NCI-H774 (cell line): ENCODE measurements at regions not wholly inside any gene's neighbourhood (a gene's known extent, or its start where the extent isn't known, plus 50 kb on each side); places are given as distances from the start of the nearest gene placed in this dataset.
"Not testable (repeated sequence)": the region's sequence is repeated elsewhere in the genome, so short reads cannot be mapped to it uniquely, and the experiment has no call there.

Experiments used
- DNase-seq: peaks from one replicate; lab custom pipeline; 2025; lab: John Stamatoyannopoulos, UW

DNA sequence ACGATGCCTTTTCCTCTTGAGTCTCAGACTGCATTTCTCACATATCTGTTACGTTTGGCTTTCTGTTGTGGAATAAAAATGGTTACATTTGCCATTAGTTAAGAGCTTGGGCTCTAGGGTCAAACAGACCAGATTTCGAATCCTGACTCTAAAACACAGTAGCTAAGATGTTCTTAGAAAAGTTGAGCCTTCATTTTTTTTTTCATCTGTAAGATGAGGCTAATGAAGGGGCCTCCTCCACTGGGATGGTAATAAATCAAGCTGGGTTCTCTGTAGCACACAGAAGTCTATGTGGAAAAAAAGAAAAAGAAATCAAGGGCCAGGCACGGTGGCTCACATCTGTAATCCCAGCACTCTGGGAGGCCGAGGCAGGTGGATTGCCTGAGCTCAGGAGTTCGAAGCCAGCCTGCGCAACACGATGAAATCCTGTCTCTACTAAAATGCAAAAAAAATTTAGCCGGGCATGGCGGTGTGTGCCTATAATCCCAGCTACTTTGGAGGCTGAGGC is 49.9 kb upstream of the CAPRIN1 start:
- no peak for DNase-seq

DNA sequence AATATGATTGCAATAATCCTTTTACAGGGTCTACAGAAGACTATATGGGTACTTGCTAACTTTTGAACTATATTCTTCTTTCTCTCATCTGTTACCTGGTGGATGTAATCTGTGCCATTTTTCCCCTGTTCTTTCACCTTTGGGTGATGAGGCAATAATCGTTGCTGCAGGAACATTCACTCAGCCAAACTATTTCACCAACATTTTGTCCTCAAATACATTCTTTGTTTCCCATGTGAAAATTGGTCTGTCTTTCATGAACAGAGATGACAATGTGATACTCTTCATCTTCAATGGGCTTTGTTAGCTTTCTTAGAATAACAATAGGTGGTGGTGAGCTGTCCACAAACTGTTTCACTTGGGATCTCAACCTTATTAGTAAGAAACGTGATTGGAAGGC is 52.1 kb upstream of the CAPRIN1 start:
- no peak for DNase-seq

DNA sequence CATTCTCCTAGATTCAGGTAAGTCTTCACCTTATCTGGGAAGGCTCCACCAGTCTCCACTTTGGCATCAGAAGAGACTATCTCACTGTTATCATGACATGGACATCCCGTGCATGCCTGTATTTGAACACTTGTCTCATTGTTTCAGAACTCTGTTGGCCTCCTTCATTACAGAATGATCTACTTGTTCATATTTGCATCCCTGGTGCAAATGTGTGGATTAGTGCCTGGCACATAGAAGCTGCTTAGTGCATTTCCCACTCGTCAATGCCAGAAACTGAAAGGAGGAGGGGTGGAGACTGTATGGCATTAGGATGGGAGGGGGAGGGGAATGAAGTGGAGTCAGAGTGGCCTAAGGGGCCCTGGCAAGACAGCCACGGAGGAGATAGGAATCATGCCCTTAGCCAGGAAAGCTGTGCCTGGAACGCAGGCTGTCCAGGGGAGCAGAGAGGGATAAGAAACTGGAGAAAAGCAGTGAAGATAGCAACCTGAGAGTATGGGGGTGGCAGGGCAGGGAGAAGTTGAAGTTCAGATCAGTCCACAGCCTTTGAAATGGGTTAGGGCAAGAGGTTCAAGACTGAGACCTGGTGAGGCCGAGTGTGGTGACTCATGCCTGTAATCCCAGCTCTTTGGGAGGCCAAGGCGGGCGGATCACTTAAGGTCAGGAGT is 53.8 kb upstream of the CAPRIN1 start:
- no peak for DNase-seq

DNA sequence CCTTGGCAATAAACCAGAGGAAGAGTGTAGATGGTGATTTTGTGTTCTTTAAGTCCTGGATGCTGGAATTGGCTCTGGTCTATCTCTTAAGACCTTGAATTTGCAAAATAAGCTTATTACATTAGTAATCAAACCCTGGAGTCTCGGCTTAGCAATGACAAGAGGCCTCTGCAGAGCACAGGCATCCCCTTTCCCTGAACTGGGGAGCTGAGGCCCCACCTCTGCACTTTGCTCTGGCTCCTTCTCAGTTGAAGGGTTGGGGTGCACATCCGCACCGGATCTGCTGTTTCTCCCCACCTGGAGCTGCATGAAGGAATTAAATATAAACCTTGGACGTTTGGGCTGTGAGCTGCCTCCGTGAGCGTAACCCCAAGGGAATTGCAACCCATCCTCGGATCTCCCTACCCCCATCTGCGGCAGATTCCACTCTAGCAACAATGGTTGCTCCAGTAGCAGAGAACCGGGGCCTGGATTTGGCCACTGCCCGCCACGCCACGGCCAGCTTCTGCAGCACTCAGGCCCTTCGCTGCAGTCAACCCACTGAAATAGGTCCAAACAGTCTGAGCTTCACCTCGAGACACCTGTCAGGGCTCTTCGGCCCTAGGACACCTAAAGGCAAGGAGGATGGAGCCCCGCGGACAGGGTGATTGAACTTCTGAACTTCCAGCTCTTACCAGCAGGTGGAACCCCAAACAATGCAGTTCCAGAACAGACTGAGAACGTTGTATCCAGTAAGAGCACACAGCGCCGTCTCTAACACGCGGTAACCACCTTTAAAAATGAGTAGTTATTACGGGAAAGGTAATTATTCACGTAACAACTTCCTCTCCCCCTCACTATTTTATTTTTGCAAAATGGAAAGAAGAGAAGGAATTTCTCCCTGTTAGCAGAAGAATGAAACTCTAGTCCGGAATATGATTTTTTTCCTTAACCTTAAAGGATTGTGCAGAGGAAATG is 54.8 kb upstream of the CAPRIN1 start:
- peak; percentile 77 for DNase-seq

DNA sequence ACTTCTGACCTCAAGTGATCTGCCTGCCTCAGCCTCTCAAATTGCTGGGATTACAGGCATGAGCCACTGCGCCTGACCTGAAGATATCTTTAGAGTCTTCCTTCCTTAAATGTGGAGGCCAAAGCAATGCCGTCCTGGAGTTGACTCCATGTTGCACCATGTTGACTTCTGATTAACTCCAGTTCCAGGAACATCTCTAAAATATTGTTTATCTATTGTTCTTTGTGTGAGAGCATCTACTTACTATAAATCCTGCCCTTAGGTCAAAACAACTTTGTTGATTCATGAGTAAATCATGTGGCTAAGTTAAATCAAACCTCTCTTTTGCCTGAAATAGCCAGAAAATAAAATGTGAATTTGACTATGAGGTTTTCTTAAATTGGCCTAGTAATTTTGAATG is 56.6 kb upstream of the CAPRIN1 start:
- DNase-seq: no peak

DNA sequence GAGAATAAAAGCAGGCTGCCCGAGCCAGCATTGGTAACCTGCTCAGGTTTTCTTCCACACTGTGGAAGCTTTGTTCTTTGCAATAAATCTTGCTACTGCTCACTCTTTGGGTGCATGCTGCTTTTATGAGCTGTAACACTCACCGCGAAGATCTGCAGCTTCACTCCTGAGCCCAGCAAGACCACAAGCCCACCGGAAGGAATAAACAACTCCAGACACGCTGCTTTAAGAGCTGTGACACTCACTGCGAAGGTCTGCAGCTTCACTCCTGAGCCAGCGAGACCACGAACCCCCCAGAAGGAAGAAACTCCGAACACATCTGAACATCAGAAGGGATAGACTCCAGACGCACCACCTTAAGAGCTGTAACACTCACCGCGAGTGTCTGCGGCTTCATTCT is 60.4 kb upstream of the CAPRIN1 start:
- not testable (repeated sequence) for DNase-seq

DNA sequence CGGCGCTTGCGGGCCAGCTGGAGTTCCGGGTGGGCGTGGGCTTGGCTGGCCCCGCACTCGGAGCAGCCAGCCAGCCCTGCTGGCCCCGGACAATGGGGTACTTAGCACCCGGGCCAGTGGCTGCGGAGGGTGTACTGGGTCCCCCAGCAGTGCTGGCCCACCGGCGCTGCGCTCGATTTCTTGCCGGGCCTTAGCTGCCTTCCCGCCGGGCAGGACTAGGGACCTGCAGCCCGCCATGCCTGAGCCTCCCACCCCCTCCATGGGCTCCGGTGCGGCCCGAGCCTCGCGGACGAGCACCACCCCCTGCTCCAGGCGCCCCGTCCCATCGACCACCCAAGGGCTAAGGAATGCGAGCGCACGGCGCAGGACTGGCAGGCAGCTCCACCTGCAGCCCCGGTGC is 61.4 kb upstream of the CAPRIN1 start:
- DNase-seq: not testable (repeated sequence)

DNA sequence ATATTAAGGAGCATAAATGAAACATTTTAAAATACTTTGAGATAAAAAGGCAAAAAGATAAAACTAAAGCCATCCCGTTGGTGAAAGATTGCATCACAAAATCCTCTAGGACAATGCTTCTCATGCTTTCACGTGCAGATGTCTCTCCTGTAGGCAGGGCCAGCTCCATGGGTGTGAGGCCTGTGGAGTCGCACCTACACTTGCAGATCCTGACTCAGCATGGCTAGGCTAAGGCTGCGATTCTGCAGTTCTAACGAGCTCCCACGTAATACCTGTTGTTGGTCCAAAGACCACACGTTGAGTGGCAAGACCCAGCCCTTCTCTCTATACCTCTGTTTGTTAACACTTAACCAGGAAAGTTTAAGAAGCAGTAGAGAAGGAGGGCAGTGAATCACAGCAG is 62.1 kb upstream of the CAPRIN1 start:
- no peak for DNase-seq

DNA sequence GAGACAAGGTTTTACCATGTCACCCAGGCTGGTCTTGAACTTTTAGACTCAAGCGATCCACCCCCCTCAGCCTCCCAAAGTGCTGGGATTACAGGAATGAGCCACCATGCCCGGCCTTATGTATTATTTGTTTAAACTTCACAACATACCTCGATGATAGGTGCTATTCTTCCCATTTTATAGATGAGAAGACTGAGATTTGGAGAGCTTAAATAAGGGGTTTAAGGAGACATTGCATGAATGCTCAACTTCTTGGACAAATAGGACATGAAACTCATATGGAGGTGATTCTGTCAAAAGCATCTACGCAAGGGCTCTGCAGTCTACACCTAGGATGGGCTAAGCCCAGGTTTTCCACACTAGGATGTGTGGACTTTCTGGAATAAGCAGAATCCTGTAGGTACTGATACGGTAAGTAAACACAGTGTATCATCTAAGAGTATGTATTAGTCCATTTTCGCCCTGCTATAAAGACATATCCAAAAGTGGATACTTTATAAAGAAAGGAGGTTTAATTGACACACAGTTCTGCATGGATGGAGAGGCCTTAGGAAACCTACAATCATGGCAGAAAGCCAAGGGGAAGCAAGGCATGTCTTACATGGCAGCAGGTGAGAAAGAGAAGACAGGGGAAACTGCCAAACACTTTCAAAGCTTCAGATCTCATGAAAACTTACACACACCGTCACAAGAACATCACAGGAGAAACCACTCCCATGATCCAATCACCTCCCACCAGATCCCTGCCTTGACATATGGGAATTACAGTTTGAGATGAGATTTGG is 62.8 kb upstream of the CAPRIN1 start:
- no peak for DNase-seq

DNA sequence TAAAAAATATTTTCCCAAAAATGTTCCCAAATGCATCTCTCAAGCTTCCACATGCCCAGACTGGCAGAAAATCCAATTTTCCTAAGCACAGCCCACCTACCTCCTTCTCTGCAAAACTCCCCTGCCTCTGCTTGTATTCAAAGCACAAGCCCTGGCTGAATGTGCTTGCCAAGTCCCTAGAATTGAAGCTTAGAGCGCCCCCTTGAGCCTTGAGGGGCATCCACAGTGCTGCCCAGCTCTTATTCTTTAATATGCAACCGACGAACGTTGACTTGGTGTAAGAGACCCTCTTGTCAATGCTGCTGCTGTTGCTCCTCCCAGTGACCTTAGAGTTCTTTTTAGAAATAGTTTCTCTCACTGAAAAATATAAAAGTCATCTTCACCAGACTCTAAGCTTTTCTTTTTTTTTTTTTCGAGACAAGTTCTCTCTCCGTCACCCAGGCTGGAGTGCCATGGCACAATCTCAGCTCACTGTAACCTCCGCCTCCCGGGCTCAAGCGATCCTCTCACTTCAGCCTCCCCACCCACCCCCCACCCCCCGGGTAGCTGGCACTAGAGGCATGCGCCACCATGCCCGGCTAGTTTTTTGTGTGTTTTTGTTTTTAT is 63.5 kb upstream of the CAPRIN1 start:
- DNase-seq: peak; percentile 74

DNA sequence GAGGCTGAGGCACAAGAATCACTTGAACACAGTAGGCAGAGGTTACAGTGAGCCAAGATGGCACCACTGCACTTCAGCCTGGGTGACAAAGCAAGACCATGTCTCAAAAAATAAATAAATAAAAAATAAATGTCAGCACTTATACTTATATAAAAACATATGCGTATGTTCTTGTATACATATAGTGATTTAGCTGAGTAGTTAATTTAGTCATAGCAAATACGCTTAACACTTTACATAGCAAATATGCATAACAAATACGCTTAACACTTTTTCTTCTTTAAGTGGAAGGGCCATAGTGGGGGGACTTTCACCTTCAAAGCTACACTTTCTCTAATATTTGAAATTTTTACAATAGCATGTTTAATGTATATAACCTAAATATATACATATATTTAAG is 64.0 kb upstream of the CAPRIN1 start:
- no peak for DNase-seq

DNA sequence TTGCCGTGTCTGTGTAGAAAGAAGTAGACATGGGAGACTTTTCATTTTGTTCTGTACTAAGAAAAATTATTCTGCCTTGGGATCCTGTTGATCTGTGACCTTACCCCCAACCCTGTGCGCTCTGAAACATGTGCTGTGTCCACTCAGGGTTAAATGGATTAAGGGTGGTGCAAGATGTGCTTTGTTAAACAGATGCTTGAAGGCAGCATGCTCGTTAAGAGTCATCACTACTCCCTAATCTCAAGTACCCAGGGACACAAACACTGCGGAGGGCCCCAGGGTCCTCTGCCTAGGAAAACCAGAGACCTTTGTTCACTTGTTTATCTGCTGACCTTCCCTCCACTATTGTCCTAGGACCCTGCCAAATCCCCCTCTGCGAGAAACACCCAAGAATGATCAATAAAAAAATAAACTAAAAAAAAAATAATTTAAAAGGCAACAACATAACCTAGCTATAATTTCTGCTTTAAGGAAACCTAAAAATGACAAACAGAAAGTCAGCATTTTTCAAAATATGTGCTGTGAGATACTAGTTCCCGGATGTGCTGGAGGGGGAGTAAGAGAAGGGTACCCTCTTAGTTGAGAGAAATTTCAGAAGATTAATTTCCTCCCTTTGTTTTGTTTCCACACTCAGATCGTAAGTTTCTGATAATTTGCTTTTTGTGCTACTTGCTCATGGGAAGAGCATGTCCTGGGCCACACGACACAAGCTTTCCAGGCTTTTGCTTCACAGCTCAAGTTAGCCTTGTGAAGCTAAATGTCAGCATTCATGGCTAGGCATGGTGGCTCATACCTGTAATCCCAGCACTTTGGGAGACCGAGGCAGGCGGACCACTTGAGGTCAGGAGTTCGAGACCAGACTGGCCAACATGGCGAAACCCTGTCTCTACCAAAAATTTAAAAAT is 64.7 kb upstream of the CAPRIN1 start:
- not testable (repeated sequence) for DNase-seq

DNA sequence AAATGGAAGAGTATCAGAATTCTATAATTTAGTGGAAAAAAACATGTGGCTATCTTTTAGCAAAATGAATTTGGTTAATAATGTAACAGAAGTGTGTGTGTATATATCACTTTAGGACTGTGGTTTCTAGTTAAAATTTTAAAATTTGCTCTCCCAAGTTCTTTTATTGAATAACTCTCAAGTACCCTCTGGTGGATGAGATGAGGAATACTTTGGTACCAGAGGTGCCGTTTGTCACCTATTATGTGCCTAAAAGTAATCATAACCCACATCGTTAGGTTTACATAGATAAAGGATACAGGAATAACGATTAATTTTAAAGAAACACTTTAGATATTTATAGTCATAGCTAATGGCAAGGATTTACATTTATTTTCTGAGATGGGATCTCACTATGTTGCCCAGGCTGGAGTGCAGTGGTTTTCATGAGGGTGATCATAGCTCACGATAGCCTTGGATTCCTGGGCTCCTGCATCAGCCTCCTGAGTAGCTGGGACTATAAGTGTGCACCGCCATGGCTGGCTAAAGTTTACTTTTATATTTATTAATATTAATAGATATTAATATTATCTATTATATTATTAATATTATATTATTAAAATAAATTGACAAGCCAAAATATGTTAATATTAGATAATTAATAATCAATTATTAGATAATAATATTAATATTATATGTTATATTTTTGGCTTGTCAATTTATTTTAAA is 66.7 kb upstream of the CAPRIN1 start:
- no peak for DNase-seq

DNA sequence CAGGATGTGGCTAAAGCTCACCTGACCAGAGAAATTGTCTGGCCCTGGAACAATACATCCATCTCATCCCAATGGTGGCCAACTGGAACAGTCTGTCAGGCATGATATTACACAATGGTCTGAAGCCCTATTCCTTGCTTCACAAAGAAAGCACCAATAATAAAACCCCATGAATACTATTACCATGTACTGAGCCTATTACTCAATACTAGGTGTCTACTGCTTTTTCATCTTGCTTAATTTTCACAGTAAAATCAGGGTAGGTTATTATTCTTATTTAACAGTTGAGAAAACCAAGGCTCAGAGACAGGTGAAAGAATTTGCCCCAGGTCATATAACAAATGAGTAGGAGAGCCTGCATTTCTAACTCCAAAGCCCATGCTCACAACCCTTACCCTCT is 68.9 kb upstream of the CAPRIN1 start:
- no peak for DNase-seq

DNA sequence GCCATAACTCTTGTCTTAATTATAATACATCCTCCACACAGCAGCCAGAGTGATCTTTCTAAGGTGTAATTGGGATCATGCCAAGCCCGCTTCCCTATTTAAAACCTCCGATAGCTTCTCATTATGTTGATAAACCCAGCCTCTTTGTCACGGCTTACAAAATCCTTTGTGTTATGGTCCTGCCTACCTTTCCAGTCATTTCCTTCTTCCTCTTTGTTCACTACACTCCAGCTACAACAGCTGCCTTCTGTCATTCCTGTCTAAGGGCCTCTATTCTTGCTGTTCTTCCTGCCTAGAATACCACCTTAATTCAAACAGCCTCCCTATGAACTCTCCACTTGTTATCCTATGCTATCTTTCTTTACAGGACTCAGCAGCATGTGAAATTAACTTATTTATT is 70.6 kb upstream of the CAPRIN1 start:
- DNase-seq: peak; percentile 59

DNA sequence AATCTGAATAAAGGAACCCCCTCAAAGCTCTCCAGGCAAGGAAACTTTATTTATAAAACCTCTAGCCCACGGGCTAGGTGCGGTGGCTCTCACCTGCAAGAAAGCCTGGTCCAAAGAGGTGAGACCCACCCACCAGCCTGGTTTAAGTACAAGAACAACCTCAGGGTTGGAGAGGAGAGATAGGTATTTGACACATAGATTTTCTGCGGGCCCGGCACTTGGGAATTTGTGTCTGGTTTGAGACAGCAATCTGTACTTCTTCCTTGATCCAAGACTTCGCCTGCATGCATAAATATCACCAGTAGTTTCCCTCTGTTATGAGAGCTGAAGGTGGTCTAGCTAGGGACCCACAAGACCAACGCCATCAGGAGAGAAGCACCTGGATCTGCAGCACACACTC is 73.2 kb upstream of the CAPRIN1 start:
- DNase-seq: no peak

DNA sequence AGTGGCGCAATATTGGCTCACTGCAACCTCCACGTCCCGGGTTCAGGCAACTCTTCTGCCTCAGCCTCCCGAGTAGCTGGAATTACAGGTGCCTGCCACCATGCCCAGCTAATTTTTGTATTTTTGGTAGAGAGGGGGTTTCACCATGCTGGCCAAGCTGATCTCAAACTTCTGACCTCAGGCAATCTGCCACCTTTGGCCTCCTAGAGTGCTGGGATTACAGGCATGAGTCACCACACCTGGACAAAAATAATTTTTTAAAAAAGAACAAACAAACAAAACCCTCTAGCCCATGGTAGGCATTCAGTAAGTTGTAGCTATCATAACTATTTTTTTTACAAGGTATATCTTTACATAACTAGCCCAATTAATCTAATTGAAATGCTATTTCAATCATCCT is 73.9 kb upstream of the CAPRIN1 start:
- DNase-seq: no peak

DNA sequence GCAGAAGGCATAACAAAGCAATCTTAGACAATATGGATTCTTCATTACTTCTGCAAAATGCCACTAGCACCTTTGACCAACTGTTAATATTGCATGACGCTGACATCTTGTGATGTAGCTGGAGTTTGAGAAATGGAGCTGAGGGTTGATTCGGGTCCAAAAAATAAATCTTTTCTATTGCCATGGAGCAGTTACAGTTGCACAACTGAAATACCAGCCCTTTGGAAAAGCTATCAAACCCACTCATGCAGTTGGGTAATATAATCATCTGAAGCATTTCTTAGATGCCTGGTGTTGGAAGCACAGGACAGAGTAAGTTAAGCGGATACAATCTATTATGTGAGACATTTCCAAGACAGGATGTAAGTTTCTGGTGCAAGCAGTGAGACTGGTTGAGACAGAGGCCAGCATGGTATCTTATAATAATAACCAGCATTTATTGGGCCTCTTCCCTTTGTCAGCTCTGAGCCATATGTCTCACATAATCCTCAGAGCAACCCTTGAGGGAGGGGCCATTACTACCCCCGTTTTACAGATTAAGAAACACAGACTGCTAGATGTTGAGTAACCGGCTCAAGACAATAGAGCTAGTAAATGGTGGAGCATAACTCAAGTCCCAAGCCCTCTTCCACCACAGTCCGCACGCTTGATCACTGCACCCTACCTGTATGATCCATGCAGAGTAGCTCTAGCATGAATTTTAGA is 74.9 kb upstream of the CAPRIN1 start:
- DNase-seq: no peak

DNA sequence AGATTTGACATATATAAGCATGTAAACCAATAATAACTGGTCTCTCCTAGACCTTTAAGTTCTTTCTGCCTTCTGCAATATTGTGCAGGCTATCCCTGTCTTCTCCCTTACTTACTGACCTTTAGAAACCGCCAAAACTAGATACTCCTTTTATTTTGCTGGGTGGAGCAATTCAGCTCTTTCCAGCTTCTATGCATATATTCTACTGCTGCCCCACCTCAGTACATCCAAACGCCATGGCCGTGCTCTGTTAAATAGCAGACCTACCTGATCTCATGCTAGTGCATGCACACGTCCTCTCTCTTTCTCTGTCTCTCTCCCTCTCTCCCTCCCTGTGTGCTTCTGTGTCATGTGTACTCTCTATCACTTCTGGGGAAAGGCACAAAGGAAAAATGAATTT is 76.7 kb upstream of the CAPRIN1 start:
- DNase-seq: no peak

DNA sequence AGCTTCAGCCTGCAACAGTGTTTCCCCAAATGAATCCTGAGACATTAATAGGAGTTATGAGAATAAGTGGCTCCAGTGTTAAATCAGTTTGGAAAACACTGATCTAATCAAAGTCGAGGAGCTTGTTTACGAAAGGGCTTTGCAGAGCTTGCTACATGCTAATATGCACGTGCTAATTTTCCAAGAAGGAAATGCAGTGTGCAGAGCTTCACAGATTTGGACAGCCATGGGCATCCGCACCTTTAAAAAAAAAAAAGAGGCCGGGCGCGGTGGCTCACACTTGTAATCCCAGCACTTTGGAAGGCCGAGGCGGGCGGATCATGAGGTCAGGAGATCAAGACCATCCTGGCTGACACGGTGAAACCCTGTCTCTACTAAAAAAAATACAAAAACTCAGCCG is 79.7 kb upstream of the LMO2 start:
- DNase-seq: not testable (repeated sequence)
